GM08714 (cell line): ENCODE measurements at regions not wholly inside any gene's neighbourhood (a gene's known extent, or its start where the extent isn't known, plus 50 kb on each side); places are given as distances from the start of the nearest gene placed in this dataset.
"Not testable (repeated sequence)": the region's sequence is repeated elsewhere in the genome, so short reads cannot be mapped to it uniquely, and the experiment has no call there.

Experiments used
- H3K4me3 ChIP-seq: fragments of 200-500 bp; sonication (Bioruptor generic); 2 replicates; pipeline ENCODE4 v1.5.1; 2014; ENCODE audit warnings: mild to moderate bottlenecking, low read length, inconsistent platforms
- ZNF274 ChIP-seq: IDR thresholded peaks from 2 replicates; pipeline ENCODE4 v1.6.1; 2012; ENCODE audit warnings: mild to moderate bottlenecking, low read depth, low read length

DNA sequence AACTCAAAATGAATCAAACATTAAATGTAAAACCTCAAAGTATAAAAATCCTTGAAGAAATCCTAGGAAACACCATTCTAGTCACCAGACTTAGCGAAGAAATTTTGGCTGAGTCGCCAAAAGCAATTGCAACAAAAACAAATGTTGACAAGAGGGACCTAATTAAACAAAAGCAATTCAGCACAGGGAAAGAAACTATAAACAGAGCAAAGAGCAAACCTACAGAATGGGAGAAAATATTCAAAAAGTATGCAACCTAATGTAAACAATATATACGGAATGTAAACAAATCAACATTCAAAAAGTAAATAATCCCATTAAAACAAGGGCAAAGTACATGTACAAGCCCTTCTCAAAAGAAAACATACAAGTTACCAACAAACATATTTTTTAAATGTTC lies 974.7 kb downstream of the TRAM1L1 start:
- no peak for TF ChIP-seq ZNF274
- no peak overlapping the region for H3K4me3 ChIP-seq

DNA sequence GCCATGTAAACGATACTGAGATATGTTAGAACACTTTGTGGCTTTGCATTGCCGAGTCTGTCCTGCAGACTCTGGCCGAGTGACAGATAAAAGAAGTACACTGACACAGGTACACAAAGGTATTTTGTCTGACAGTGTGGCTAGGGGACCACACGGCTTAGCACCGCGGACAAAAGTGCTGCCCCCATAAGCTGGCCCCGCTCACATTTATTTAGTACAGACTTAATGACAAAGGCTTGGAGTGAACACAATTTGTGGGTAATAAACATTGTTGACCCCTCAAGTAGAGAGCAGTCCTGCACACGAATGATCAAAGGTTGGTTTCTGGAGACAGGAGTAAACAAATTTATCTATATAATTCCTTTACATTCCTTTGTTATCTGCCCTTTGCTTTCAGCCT lies 976.8 kb downstream of the TRAM1L1 start:
- no peak for TF ChIP-seq ZNF274

DNA sequence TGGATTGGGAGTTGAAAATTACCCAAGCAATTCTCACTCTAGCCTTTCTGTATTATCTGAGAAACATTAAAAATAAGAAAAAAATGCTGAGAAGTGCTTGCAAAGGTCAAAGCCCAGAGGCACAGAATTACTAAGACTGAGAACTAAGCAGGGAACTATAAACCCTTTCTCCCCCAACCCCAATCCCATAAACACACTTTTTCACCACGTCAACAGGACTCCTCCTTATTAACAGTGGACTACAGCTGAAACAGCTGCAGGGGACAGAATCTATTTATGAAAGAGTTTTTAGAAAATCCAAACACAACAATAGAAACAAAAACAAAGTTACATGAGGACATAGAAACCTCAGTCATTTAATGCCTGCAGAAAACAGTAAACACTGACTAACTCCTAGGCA lies 984.1 kb downstream of the TRAM1L1 start:
- H3K4me3 ChIP-seq = no peak overlapping the region
- no peak for TF ChIP-seq ZNF274

More for the DNA sequence above, 976.8 kb downstream of the TRAM1L1 start:
- no peak overlapping the region for H3K4me3 ChIP-seq

DNA sequence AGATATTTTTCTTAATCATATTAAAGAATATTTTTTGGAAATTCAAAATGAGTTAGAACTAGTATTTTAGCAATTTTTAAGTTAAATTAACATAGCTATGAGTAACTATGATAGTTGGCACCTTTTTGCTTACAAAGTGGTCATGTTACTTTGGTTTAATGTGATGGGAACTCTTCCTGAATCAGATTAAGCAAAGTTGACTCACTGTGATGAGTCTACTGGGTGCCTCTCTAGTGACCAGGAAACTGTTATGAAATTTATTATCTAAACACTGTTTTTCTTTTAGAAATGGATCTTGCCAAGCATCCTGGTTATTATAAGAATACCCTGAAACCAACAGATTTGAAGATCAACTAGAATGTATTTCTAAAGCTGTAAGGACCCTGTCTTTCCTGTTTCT lies 985.8 kb downstream of the TRAM1L1 start:
- TF ChIP-seq ZNF274 = no peak
- H3K4me3 ChIP-seq = no peak overlapping the region

DNA sequence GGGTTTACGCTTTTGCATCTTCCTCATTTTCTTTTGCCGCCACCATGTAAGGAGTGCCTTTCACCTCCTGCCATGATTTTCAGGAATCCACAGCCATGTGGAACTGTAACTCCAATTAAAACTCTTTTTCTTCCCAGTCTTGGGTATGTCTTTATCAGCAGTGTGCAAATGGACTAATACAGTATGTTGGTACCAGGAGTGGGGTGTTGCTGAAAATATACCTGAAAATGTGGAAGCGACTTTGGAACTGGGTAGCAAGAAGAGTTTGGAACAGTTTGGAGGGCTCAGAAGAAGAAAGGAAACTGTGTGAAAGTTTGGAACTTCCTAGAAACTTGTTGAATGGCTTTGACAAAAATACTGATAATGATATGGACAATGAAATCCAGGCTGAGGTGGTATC lies 983.9 kb upstream of the NDST4 start:
- not testable (repeated sequence) for H3K4me3 ChIP-seq

DNA sequence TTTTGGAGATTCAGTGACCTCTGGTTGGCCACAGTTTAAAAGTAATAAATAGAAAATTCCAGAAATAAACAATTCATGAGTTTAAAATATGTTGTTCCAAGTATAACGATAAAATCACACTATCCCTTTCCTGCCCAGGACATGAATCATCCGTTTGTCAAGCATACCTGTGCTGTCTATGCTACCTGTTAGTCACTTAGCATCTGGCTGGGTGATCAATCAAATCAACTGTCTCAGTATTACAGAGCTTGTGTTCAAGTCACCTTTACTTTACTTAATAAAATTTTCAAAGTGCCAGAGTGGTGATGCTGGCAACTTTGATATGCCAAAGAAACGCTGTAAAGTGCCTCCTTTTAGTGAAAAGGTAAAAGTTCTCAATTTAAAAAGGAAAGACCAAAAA lies 979.5 kb upstream of the NDST4 start:
- TF ChIP-seq ZNF274 = no peak

DNA sequence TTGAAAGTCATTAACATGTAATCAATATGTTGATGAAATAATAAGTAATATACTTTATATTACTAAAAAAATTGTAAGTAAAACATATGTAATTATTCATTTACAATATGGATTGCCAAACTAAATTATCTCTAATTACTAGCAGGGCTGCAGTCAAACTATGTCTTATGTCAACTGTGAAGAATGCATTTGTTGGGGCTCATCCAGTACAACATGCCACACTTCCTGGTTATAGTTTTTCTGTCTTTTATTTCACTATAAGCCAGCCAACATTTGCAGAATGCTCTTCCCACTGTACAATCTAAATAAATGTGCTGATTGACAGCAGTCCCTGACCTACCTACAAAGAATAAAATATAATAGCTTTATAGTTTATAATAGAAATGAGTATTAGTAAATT lies 975.4 kb upstream of the NDST4 start:
- no peak for TF ChIP-seq ZNF274
- H3K4me3 ChIP-seq = no peak overlapping the region

More for the DNA sequence above, 979.5 kb upstream of the NDST4 start:
- H3K4me3 ChIP-seq = no peak overlapping the region

DNA sequence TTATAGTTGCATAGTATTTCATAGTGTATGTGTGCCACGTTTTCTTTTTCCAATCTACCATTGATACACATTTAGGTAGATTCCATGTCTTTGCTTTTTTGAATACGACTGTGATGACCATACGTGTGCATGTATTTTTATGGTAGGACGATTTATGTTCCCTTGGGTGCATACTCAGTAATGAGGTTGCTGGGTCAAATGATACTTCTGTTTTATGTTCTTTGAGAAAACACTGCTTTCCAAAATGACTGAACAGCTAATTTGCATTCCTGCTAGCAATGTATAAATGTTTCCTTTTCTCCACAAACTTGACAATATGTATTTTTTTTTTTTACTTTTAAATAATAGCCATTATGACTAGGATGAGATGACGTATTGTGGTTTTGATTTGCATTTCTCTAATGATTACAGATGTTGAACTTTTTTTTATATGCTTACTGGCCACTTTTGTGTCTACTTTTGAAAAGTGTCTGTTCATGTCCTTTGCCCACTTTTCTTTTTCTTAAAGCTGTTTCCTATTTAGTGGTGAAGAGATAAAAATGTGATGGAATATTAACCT lies 969.5 kb upstream of the NDST4 start:
- H3K4me3 ChIP-seq = no peak overlapping the region
- TF ChIP-seq ZNF274 = no peak

DNA sequence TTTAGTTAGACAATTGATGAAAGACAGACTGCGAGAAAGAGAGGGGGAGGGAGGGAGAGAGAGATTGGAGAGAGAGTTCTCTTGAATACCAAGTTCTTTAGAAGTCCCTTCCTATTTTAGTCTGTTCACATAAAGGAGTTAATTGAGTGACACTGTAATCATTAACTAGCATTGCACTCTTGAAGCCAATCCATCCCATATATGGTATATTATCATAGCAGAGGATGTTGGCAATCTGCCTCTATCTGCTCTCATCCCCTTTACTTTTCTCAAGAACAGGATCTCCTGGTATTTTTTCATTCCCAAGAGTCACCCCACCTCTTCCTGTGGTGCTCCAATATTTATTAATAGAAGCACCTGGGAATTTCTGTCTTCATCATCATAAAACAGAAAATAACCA lies 959.6 kb upstream of the NDST4 start:
- no peak for TF ChIP-seq ZNF274

DNA sequence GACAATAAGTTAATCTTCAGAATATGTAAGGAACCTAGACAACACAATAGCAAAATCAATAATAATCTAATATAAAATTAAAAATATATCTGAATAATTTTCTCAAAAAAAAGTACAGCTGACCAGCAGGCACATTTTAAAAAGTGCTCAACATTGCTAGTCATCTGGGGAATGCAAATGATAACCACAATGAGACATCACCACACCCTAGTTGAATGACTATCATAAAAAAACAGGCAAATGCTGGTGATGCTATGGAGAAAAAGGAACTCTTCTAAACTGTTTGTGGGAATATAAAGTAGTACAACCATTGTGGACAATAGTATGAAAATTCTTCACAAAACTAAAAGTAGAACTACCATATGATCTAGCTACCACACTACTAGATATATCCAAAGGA lies 956.9 kb upstream of the NDST4 start:
- TF ChIP-seq ZNF274 = no peak
- no peak overlapping the region for H3K4me3 ChIP-seq

More for the DNA sequence above, 959.6 kb upstream of the NDST4 start:
- H3K4me3 ChIP-seq = no peak overlapping the region

DNA sequence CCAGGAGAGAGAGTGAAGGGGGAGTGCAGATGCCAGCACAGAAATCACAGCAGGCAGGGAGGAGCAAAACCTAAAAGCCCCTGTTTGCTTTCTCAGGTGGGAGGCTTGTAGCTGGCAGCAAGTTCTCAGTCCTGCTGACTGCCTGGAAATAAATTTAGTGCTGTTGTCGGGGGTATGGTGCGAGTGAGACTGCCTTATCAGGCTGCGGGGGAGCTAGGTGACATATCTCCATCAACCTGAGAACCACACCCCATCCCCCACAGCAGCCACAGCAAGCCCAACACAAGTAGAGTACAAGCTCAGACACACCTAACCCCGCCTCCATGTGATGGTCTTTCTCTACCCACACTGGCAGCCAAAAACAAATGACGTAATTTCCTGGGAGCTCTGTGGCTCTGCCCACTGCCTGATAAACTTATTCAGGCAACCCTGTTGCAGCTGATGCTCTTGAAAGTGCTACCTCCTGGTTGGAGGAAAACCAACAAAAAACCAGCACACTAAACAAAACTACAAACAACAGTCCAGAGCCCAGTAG lies 953.4 kb upstream of the NDST4 start:
- TF ChIP-seq ZNF274 = no peak
- no peak overlapping the region for H3K4me3 ChIP-seq

DNA sequence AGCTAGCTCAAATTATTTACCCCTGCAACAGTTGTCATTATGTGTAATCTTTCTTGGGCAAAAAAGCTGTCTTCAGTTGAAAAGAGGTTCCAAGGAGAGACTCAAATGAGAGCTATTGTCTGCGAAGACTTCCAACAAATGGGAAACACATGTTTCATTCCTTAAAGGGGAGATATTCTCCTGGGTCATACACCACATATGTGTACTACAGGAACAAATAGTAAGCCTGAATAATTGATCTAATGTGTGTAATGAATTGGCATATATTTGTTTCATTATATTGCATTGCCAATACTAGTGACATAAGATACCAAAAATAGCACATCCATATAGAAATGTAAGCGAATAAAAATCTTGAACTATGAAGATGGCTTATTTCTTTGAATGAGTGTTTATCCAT lies 950.9 kb upstream of the NDST4 start:
- H3K4me3 ChIP-seq = no peak overlapping the region
- no peak for TF ChIP-seq ZNF274

DNA sequence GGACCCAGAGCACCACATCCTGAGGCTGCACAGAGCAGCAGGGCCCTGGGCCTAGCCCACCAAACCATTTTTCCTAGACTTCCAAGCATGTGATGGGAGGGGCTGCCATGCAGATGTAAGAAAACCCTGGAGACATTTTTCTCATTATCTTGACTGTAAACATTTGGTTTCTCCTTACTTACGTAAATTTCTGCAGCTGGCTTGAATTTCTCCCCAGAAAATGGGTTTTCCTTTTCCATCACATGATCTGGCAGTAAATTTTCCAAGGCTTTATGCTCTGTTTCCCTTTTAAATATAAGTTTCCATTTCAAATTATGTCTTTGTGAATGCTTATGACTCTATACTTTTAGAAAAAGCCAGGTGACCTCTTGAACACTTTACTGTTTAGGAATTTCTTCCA lies 945.9 kb upstream of the NDST4 start:
- no peak for TF ChIP-seq ZNF274
- H3K4me3 ChIP-seq = no peak overlapping the region

DNA sequence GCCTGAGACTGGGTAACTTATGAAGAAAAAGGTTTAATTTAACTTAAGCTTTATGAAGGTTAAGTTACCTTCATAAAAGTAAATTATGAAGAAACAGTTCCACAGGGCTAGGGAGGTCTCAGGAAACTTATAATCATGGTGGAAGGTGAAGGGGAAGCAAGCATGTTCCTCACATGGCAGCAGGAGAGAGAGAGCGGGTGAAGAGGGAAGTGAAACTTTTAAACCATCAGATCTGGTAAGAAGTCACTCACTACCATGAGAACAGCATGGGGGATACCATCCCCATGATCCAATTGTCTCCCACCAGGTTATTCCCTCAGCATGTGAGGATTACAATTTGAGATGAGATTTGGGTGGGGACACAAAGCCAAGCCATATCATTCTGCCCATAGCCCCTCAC lies 944.7 kb upstream of the NDST4 start:
- H3K4me3 ChIP-seq = no peak overlapping the region
- no peak for TF ChIP-seq ZNF274

DNA sequence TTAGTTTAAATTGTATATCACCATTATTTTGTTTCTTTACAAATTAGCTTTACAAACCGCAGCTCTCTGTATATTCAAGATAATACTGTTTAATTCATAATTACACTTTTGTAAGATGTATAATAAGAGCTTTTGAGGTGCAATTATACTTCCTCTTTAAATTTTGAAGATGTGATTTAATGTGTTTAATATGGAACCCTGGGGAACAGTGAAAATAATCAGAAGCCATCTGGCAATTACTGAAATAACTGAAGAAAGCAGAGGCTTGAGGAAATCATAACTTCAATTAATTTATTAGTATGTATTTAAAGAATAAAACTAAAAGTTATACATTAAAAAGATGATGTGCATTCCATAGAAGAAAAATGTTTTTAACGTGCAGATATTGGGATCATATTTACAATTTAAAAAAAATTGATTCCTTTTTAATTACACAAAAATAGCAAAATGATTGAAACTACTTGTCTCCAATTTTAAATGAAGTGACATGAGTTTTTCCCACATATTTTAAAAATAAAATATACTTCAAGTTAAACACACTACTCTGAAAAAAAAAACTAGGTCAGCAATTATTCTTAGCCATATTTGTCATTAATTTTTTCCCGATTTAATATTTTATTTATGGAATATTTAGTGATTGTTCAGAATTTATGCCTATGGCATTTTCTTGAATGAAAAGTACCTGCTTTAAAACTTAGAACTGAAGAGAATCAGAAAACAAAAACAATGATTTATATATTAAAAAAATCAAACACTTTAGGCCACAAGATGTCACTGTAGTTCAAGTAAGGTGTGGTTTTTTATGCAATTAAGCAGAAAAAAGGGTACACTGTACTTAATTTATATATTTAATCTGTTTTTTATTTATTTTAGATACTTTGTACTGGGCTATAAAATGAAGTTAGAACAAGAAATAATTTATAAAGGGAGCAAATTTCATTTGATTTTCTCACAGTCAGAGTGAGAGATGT lies 942.7 kb upstream of the NDST4 start:
- H3K4me3 ChIP-seq = no peak overlapping the region
- no peak for TF ChIP-seq ZNF274
